H9 (cell line): ENCODE measurements at regions not wholly inside any gene's neighbourhood (a gene's known extent, or its start where the extent isn't known, plus 50 kb on each side); places are given as distances from the start of the nearest gene placed in this dataset.

Experiments
- DNase-seq: peaks from one replicate; pipeline ENCODE4 v3.0.0-alpha.2; 2017
- H2AFZ ChIP-seq: one replicate; pipeline ENCODE4 v1.6.1; 2013; ENCODE audit warnings: mild to moderate bottlenecking, low read length, control low read depth, moderate library complexity
- H2AK5ac ChIP-seq: 2 replicates; pipeline ENCODE4 v1.6.1; 2013; ENCODE audit warnings: low read length, control low read depth, mixed read lengths; ENCODE audit not compliant: insufficient read length
- H2BK120ac ChIP-seq: one replicate; pipeline ENCODE4 v1.6.1; 2013; ENCODE audit warnings: low read depth, mild to moderate bottlenecking, low read length, control low read depth, inconsistent platforms; ENCODE audit not compliant: poor library complexity, severe bottlenecking
- H2BK12ac ChIP-seq: 2 replicates; pipeline ENCODE4 v1.6.1; 2013; ENCODE audit warnings: low read length, control low read depth, mixed read lengths, low read depth; ENCODE audit not compliant: insufficient read length
- H2BK15ac ChIP-seq: 2 replicates; pipeline ENCODE4 v1.6.1; 2013; ENCODE audit warnings: low read depth, low read length, control low read depth
- H2BK20ac ChIP-seq: one replicate; pipeline ENCODE4 v1.6.1; 2013; ENCODE audit warnings: low read depth, mild to moderate bottlenecking, low read length, control low read depth, inconsistent platforms; ENCODE audit not compliant: poor library complexity, severe bottlenecking
- H2BK5ac ChIP-seq: 2 replicates; pipeline ENCODE4 v1.6.1; 2013; ENCODE audit warnings: low read length, control low read depth, mixed read lengths; ENCODE audit not compliant: insufficient read length
- H3K14ac ChIP-seq: 2 replicates; pipeline ENCODE4 v1.6.1; 2013; ENCODE audit warnings: low read length, control low read depth; ENCODE audit not compliant: insufficient read depth
- H3K18ac ChIP-seq: 2 replicates; pipeline ENCODE4 v1.6.1; 2013; ENCODE audit warnings: low read depth, mild to moderate bottlenecking, mixed read lengths, low read length, control low read depth; ENCODE audit not compliant: insufficient read length
- H3K23ac ChIP-seq: 2 replicates; pipeline ENCODE4 v1.6.1; 2013; ENCODE audit warnings: low read length, control low read depth, mixed read lengths, low read depth; ENCODE audit not compliant: insufficient read length
- H3K23me2 ChIP-seq: 2 replicates; pipeline ENCODE4 v1.6.1; 2013; ENCODE audit warnings: low read depth, mild to moderate bottlenecking, mixed read lengths, low read length, control low read depth; ENCODE audit not compliant: insufficient read length, poor library complexity, severe bottlenecking
- H3K27ac ChIP-seq: 2 replicates; pipeline ENCODE4 v1.5.1; 2013; ENCODE audit warnings: low read length, control low read depth, mixed read lengths, low read depth; ENCODE audit not compliant: insufficient read length
- H3K27me3 ChIP-seq: 2 replicates; pipeline ENCODE4 v1.6.1; 2013; ENCODE audit warnings: low read length, control low read depth, inconsistent platforms; ENCODE audit not compliant: insufficient read depth
- H3K4ac ChIP-seq: 2 replicates; pipeline ENCODE4 v1.6.1; 2013; ENCODE audit warnings: low read depth, mild to moderate bottlenecking, control low read depth, inconsistent platforms, low read length, moderate library complexity
- H3K4me1 ChIP-seq: 2 replicates; pipeline ENCODE4 v1.6.1; 2013; ENCODE audit warnings: low read length, control low read depth, inconsistent platforms; ENCODE audit not compliant: insufficient read depth
- H3K4me2 ChIP-seq: 2 replicates; pipeline ENCODE4 v1.6.1; 2013; ENCODE audit warnings: low read length, control low read depth, mixed read lengths; ENCODE audit not compliant: insufficient read length, insufficient read depth
- H3K56ac ChIP-seq: 2 replicates; pipeline ENCODE4 v1.6.1; 2013; ENCODE audit warnings: low read depth, mild to moderate bottlenecking, mixed read lengths, low read length, control low read depth; ENCODE audit not compliant: insufficient read length
- H3K79me1 ChIP-seq: 2 replicates; pipeline ENCODE4 v1.6.1; 2013; ENCODE audit warnings: low read depth, mild to moderate bottlenecking, moderate library complexity, low read length, control low read depth, inconsistent platforms; ENCODE audit not compliant: insufficient read depth, poor library complexity, severe bottlenecking
- H3K79me2 ChIP-seq: 2 replicates; pipeline ENCODE4 v1.6.1; 2013; ENCODE audit warnings: low read length, control low read depth, inconsistent platforms; ENCODE audit not compliant: insufficient read depth
- H3K9ac ChIP-seq: 2 replicates; pipeline ENCODE4 v1.6.1; 2013; ENCODE audit warnings: low read length, control low read depth, mixed read lengths; ENCODE audit not compliant: insufficient read length; ENCODE audit errors: extremely low read depth
- H3K9me3 ChIP-seq: one replicate; pipeline ENCODE4 v1.6.1; 2013; ENCODE audit warnings: low read depth, low read length, inconsistent platforms; ENCODE audit not compliant: control insufficient read depth
- H3T11ph ChIP-seq: one replicate; pipeline ENCODE4 v1.6.1; 2013; ENCODE audit warnings: mild to moderate bottlenecking, low read length, control low read depth, inconsistent platforms
- H4K20me1 ChIP-seq: one replicate; pipeline ENCODE4 v1.6.1; 2013; ENCODE audit not compliant: control insufficient read depth, insufficient read length, insufficient read depth
- H4K5ac ChIP-seq: 2 replicates; pipeline ENCODE4 v1.6.1; 2013; ENCODE audit warnings: low read depth, mild to moderate bottlenecking, mixed read lengths, low read length, control low read depth; ENCODE audit not compliant: insufficient read length
- H4K8ac ChIP-seq: replicated peaks from 2 replicates; pipeline ENCODE4 v1.6.1; 2013; ENCODE audit warnings: low read length, control low read depth, mixed read lengths, low read depth; ENCODE audit not compliant: insufficient read length
- H4K91ac ChIP-seq: 2 replicates; pipeline ENCODE4 v1.6.1; 2013; ENCODE audit warnings: low read depth, mild to moderate bottlenecking, moderate library complexity, mixed read lengths, low read length, control low read depth; ENCODE audit not compliant: insufficient read length
- H3K27ac Mint-ChIP-seq, 3 experiments: 2 replicates in 2 of 3; 3 replicates in 1 of 3; pipeline ENCODE4 v1.8.0; 2020 to 2021; ENCODE audit warnings: mixed read lengths in 3 of 3, mild to moderate bottlenecking in 1 of 3, moderate library complexity in 1 of 3
- H3K27me3 Mint-ChIP-seq: 2 replicates; pipeline ENCODE4 v1.8.0; 2021; ENCODE audit warnings: low read depth, mild to moderate bottlenecking, moderate library complexity, mixed read lengths
- H3K36me3 Mint-ChIP-seq, 3 experiments: 2 replicates in 2 of 3; 3 replicates in 1 of 3; pipeline ENCODE4 v1.8.0; 2020 to 2021; ENCODE audit warnings: low read depth in 3 of 3, mixed read lengths in 3 of 3; ENCODE audit not compliant: insufficient read depth in 1 of 3
- H3K4me1 Mint-ChIP-seq, 2 experiments: 2 replicates each; pipeline ENCODE4 v1.8.0; 2020; ENCODE audit warnings: mixed read lengths in 2 of 2
- H3K4me3 Mint-ChIP-seq, 2 experiments: 2 replicates in 1 of 2; 3 replicates in 1 of 2; pipeline ENCODE4 v1.8.0; 2020 to 2021; ENCODE audit warnings: mild to moderate bottlenecking in 2 of 2, mixed read lengths in 2 of 2, moderate library complexity in 1 of 2
- H3K9me3 Mint-ChIP-seq, 2 experiments: 2 replicates in 1 of 2; 3 replicates in 1 of 2; pipeline ENCODE4 v1.8.0; 2020; ENCODE audit warnings: mild to moderate bottlenecking in 2 of 2, mixed read lengths in 2 of 2, moderate library complexity in 1 of 2
- CTCF ChIP-seq: fragments of 200-600 bp; sonication (generic); conservative IDR thresholded peaks from 3 replicates; pipeline ENCODE4 v1.8.0; 2021; ENCODE audit warnings: antibody characterized with exemption, mild to moderate bottlenecking
- WGBS: extraction: QIAGEN DNeasy Blood & Tissue Kit; methylation state at CpG from one replicate; pipeline ENCODE4 v1.1.7; 2013; ENCODE audit warnings: missing lambda C conversion rate, low lambda C conversion rate, mixed read lengths; ENCODE audit not compliant: insufficient read length; ENCODE audit errors: extremely low coverage; 5-methylcytosine and 5-hydroxymethylcytosine counted together

GRCh38 chr5:125341436-125341835 lies 595.0 kb upstream of the ZNF608 start:
- H3T11ph ChIP-seq = no peak overlapping the region
- peaks cover 7% of the 10 kb centered on the region; the same call in 1 of the 2 replicates for H3K4me1 ChIP-seq
- no peak overlapping the region for H3K4me2 ChIP-seq
- no peaks in the 10 kb centered on the region for H4K20me1 ChIP-seq
- no peak overlapping the region for H4K91ac ChIP-seq
- H3K27ac ChIP-seq = no peak overlapping the region
- no peak overlapping the region for H3K23ac ChIP-seq
- no peak overlapping the region for H3K14ac ChIP-seq
- no peak overlapping the region for H2AK5ac ChIP-seq
- H3K56ac ChIP-seq = no peak overlapping the region
- H3K18ac ChIP-seq = no peak overlapping the region
- H3K27ac Mint-ChIP-seq = no peak overlapping the region; a peak in 1 of 7 replicates
- H4K5ac ChIP-seq = no peak overlapping the region
- H2BK12ac ChIP-seq = no peak overlapping the region
- H3K23me2 ChIP-seq = no peaks in the 10 kb centered on the region
- no peak overlapping the region for H3K4ac ChIP-seq
- no peak overlapping the region for H4K8ac ChIP-seq
- H2BK20ac ChIP-seq = no peak overlapping the region
- H2AFZ ChIP-seq = no peak overlapping the region
- 86% methylated on average over 1 of the region's 1 CpG for WGBS
- H3K36me3 Mint-ChIP-seq = peaks cover 0 to 18% (median 0%) of the 10 kb centered on the region in 3 experiments; a peak in 2 of 7 replicates
- no peak overlapping the region for H2BK15ac ChIP-seq
- H3K9me3 Mint-ChIP-seq = peaks cover 0 to 3% of the 10 kb centered on the region in 2 experiments; a peak in 1 of 5 replicates
- H3K9me3 ChIP-seq = no peaks in the 10 kb centered on the region
- no peak overlapping the region for H2BK120ac ChIP-seq
- H3K9ac ChIP-seq = no peak overlapping the region
- no peaks in the 10 kb centered on the region for H3K79me1 ChIP-seq
- no peak overlapping the region for H2BK5ac ChIP-seq
- peaks cover 16 to 25% of the 10 kb centered on the region in 2 experiments for H3K4me1 Mint-ChIP-seq
- no peaks in the 10 kb centered on the region for H3K27me3 ChIP-seq
- no peak overlapping the region for H3K4me3 Mint-ChIP-seq
- DNase-seq = no peak
- no peak for TF ChIP-seq CTCF
- no peaks in the 10 kb centered on the region for H3K79me2 ChIP-seq
- no peaks in the 10 kb centered on the region; the same call in 1 of the 2 replicates for H3K27me3 Mint-ChIP-seq
